OCI-LY1 (cell line): ENCODE measurements at regions not wholly inside any gene's neighbourhood (a gene's known extent, or its start where the extent isn't known, plus 50 kb on each side); places are given as distances from the start of the nearest gene placed in this dataset.

ENCODE experiments used
- H2AFZ ChIP-seq: fragments of 200-600 bp; sonication (generic), shearing (Covaris generic); 2 replicates; pipeline ENCODE4 v1.6.0; 2014; ENCODE audit warnings: antibody characterized with exemption, mild to moderate bottlenecking, low read length
- H3F3A ChIP-seq: fragments of 200-600 bp; sonication (generic), shearing (Covaris generic); 2 replicates; pipeline ENCODE4 v1.6.0; 2014; ENCODE audit warnings: mild to moderate bottlenecking, antibody characterized with exemption, low read length, moderate library complexity; ENCODE audit not compliant: insufficient read depth
- H3K27ac ChIP-seq: fragments of 200-600 bp; sonication (generic); 2 replicates; pipeline ENCODE4 v1.5.1; 2014; ENCODE audit warnings: low read length, mixed run types, mild to moderate bottlenecking, low read depth; ENCODE audit not compliant: poor library complexity, severe bottlenecking
- H3K27me3 ChIP-seq: fragments of 200-600 bp; sonication (generic); 2 replicates; pipeline ENCODE4 v1.6.0; 2014; ENCODE audit warnings: antibody characterized with exemption, mild to moderate bottlenecking, low read length, moderate library complexity; ENCODE audit not compliant: insufficient read depth
- H3K36me3 ChIP-seq: fragments of 200-600 bp; sonication (generic); 2 replicates; pipeline ENCODE4 v1.6.1; 2014; ENCODE audit warnings: mild to moderate bottlenecking, antibody characterized with exemption, low read length, moderate library complexity, mixed read lengths; ENCODE audit not compliant: insufficient read depth
- H3K4me1 ChIP-seq: fragments of 200-600 bp; sonication (generic); 2 replicates; pipeline ENCODE4 v1.5.1; 2014; ENCODE audit warnings: mild to moderate bottlenecking, low read length, moderate library complexity; ENCODE audit not compliant: insufficient read depth, severe bottlenecking
- H3K4me2 ChIP-seq: fragments of 200-600 bp; sonication (generic), shearing (Covaris generic); 2 replicates; pipeline ENCODE4 v1.6.1; 2014; ENCODE audit warnings: low read length
- H3K4me3 ChIP-seq: fragments of 200-600 bp; sonication (generic); 2 replicates; pipeline ENCODE4 v1.5.1; 2014; ENCODE audit warnings: low read length, low read depth, mild to moderate bottlenecking, mixed read lengths; ENCODE audit not compliant: poor library complexity, severe bottlenecking
- H3K79me2 ChIP-seq: fragments of 200-600 bp; shearing (Covaris generic); 2 replicates; pipeline ENCODE4 v1.6.1; 2016; ENCODE audit warnings: mixed run types, low read length, mixed read lengths; ENCODE audit not compliant: insufficient read depth
- H3K9ac ChIP-seq: fragments of 200-600 bp; sonication (generic), shearing (Covaris generic); 2 replicates; pipeline ENCODE4 v1.6.1; 2014; ENCODE audit warnings: mild to moderate bottlenecking, low read length, mixed read lengths
- H3K9me2 ChIP-seq: fragments of 200-600 bp; sonication (generic), shearing (Covaris generic); 2 replicates; pipeline ENCODE4 v1.6.1; 2014; ENCODE audit warnings: low read depth, mild to moderate bottlenecking, low read length, mixed read lengths
- H3K9me3 ChIP-seq: fragments of 200-600 bp; shearing (Covaris generic); 2 replicates; pipeline ENCODE4 v1.6.1; 2014; ENCODE audit warnings: low read length, mixed read lengths
- H4K20me1 ChIP-seq: fragments of 200-600 bp; sonication (generic), shearing (Covaris generic); 2 replicates; pipeline ENCODE4 v1.6.0; 2016; ENCODE audit warnings: mild to moderate bottlenecking, low read length; ENCODE audit not compliant: insufficient read depth
- EZH2 ChIP-seq: fragments of 200-600 bp; sonication (generic), shearing (Covaris generic); IDR thresholded peaks from 2 replicates; pipeline ENCODE4 v1.8.0; 2017; ENCODE audit warnings: borderline replicate concordance, mixed run types, mild to moderate bottlenecking, antibody characterized with exemption, low read length, moderate library complexity, mixed read lengths
- TF ChIP-seq, protein P1 (sequence below): fragments of 200-600 bp; sonication (generic), shearing (Covaris generic); IDR thresholded peaks from 2 replicates; pipeline ENCODE4 v1.5.1; 2017; ENCODE audit warnings: mild to moderate bottlenecking, antibody characterized with exemption, low read length, moderate library complexity, mixed read lengths

DNA sequence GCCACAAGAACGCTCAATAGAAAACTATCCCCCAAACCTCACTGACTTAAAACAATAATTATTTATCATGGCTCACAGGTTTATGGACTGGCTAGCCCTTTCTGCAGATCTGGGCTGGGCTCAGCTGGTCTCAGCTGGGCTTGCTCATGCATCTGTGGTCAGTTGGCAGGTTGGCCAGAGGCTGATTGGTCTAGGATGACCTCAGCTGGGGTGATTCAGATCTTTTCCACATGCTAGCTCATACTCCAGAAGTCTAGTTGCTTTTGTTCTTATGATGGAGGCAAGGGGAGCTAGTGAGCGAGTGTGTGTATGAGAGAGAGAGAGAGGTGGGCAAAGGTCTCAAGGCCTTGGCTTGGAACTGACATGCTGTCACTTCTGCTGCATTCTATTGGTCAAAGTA, 181.2 kb upstream of the NRXN3 start:
- no peak overlapping the region for H3K4me3 ChIP-seq
- H3K4me2 ChIP-seq = no peak overlapping the region
- no peak overlapping the region for H3K27ac ChIP-seq
- TF ChIP-seq, protein P1, sequence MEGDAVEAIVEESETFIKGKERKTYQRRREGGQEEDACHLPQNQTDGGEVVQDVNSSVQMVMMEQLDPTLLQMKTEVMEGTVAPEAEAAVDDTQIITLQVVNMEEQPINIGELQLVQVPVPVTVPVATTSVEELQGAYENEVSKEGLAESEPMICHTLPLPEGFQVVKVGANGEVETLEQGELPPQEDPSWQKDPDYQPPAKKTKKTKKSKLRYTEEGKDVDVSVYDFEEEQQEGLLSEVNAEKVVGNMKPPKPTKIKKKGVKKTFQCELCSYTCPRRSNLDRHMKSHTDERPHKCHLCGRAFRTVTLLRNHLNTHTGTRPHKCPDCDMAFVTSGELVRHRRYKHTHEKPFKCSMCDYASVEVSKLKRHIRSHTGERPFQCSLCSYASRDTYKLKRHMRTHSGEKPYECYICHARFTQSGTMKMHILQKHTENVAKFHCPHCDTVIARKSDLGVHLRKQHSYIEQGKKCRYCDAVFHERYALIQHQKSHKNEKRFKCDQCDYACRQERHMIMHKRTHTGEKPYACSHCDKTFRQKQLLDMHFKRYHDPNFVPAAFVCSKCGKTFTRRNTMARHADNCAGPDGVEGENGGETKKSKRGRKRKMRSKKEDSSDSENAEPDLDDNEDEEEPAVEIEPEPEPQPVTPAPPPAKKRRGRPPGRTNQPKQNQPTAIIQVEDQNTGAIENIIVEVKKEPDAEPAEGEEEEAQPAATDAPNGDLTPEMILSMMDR = no peak
- TF ChIP-seq EZH2 = no peak
- H3K79me2 ChIP-seq = no peaks in the 10 kb centered on the region
- H3K27me3 ChIP-seq = peaks cover 4% of the 10 kb centered on the region; the same call in 1 of the 2 replicates
- no peaks in the 10 kb centered on the region for H3K36me3 ChIP-seq
- H3K9me2 ChIP-seq = no peaks in the 10 kb centered on the region
- no peaks in the 10 kb centered on the region for H3K9me3 ChIP-seq
- H2AFZ ChIP-seq = no peak overlapping the region
- no peaks in the 10 kb centered on the region for H4K20me1 ChIP-seq
- H3K4me1 ChIP-seq = no peaks in the 10 kb centered on the region
- no peaks in the 10 kb centered on the region for H3F3A ChIP-seq
- no peak overlapping the region for H3K9ac ChIP-seq

DNA sequence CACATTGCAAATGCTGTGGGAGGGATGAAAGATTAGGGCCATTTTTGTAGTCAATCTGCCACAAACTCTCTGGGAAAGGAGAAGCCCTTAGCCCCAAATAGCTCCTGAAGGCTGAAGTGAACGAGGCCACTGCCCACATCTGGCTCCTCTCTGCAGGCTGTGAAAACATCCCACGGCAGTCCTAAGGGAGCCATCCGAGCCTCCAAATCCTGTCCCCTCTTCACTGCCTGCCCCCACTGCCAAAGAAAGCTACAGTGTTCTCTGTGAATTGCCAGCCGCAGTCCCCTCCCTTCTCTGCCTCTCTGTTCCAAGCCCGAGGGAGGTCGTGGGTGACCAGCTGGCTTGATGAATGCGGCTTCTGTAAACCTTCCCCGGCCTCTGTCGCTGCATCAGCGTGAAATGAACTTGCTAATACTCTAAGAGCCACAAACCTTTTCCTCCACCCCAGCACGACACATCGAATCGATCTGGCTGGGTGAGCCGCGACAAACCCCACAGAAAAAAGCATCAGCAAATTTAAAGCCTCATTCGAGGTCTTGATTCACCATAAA, 180.7 kb upstream of the NRXN3 start:
- no peak for TF ChIP-seq EZH2
- TF ChIP-seq, protein P1 = no peak

DNA sequence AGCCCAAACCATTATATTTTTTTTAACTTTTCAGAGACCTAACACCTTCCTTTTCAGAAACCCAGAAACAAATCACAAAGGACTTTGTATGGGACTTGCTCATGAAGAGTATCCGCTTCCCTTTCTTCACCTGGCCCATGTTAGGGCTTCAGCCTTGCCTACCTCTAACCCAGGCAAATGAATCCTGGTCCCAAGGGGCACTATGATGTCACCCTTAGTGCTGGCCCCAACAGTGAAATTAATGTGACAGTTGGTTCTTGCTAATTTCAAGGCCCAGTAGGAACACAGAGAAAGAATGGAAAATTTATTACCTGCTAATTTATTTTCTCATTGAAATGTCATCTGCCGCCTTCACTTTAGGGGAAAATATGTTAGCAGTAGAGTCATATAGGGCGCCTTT, 179.8 kb upstream of the NRXN3 start:
- Histone ChIP-seq H3K79me2 (no peaks in the 10 kb centered on the region), H3K9me3 (no peaks in the 10 kb centered on the region), H2AFZ (no peak overlapping the region), H3K36me3 (no peaks in the 10 kb centered on the region), H3K9ac (no peak overlapping the region), H3K27me3 (no peaks in the 10 kb centered on the region), H3K4me1 (no peaks in the 10 kb centered on the region), H3K27ac (no peak overlapping the region), H3F3A (no peaks in the 10 kb centered on the region), H3K4me2 (no peak overlapping the region), H3K4me3 (no peak overlapping the region), H4K20me1 (no peaks in the 10 kb centered on the region), H3K9me2 (no peaks in the 10 kb centered on the region)
- TF ChIP-seq, protein P1 = no peak
- TF ChIP-seq EZH2 = no peak

More for the DNA sequence above, 180.7 kb upstream of the NRXN3 start:
- no peak overlapping the region for H3K27ac ChIP-seq
- H4K20me1 ChIP-seq = no peaks in the 10 kb centered on the region
- no peaks in the 10 kb centered on the region for H3K4me1 ChIP-seq
- H3F3A ChIP-seq = no peaks in the 10 kb centered on the region
- no peaks in the 10 kb centered on the region for H3K36me3 ChIP-seq
- H3K4me2 ChIP-seq = no peak overlapping the region
- no peak overlapping the region for H2AFZ ChIP-seq
- no peak overlapping the region for H3K9ac ChIP-seq
- H3K4me3 ChIP-seq = no peak overlapping the region
- no peaks in the 10 kb centered on the region for H3K9me2 ChIP-seq
- H3K9me3 ChIP-seq = no peaks in the 10 kb centered on the region
- no peaks in the 10 kb centered on the region for H3K27me3 ChIP-seq
- no peaks in the 10 kb centered on the region for H3K79me2 ChIP-seq
